Fibroblast of skin of right quadriceps (primary cell): ENCODE measurements at regions not wholly inside any gene's neighbourhood (a gene's known extent, or its start where the extent isn't known, plus 50 kb on each side); places are given as distances from the start of the nearest gene placed in this dataset.
"Not testable (repeated sequence)": the region's sequence is repeated elsewhere in the genome, so short reads cannot be mapped to it uniquely, and the experiment has no call there.

Source experiments
- DNase-seq: peaks from one replicate; pipeline ENCODE4 v3.0.0-alpha.2; 2013

DNA sequence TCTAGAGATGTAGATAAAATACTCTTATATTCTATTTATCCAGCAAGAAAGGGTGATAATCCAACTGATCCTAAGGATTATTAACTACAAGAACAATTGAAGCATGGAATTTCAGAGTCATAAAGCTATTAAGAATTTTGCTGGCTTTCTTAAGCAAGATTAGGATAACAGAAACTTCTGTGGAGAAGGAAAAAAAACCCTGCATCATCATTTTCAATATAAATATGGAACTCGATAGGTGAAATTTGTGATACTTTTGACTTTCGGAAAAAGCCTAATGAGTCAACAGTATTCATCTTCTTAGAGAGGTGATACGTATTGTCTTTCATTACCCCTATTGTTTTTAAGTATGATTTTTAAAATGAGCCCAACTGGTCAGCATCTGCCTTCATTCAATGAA lies 593.3 kb downstream of the CPS1 start:
- no peak for DNase-seq

DNA sequence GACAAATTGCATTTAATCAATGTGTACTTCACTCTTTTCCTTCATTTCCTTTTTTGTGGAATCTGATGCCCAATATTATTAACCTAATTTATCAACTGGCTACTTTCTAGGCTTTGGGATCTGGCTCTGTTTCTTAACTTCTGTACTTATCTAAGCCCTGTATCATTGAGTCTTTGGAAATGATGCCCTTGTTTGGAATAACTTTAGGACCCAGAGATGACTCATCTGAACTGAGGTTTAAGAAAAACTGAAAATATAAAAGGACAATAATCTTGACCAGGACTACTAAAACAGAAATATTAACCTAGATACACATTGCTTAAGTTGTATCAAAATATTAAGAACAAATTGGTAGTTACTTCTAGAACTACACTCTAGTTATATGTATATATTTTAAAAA lies 600.8 kb downstream of the CPS1 start:
- no peak for DNase-seq

DNA sequence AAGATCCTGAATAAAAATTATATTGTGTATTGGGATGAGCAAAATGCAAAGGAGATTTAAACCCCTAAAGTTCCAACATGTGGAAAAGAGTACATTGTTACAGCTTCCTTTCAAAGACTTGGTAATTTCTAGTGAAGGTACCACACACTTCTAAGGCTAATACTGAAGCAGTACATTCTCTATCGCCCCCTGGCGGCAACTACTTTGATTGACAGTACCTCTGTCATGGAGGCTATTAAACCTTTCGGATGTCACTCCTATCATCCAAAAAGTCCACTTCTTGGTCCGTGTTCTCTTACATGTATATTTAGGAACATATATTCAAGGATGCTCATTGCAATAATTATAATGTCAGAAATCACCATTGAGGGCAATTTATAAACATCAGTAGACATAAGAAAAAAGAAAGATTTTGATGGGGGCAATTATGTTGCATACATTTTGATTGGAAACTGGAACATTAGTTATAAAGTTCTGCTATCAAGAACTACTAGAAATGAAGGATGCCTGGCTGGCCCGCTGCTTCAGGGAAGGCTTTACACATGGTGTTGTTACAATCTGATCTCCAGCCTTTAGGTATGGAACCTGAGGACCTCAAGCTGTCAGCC lies 601.6 kb downstream of the CPS1 start:
- DNase-seq = peak; percentile 41

DNA sequence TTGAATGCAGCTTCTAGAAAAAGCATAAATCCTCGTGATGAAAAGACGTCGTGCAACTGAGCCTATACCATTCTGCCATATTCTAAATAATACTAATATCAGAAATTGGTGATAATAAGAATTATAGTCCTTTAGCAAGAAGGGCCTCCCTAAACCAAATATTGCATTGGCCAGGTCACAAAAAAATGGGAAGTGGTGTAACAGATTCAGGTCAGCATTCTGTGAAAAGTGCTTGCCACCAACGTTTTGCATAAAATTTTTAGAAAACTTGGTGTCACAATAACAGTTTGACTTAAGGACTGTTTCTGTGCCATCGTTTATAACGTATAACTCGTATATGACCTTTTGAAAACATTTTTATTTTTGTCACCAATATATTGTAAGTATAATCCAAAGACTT lies 603.6 kb downstream of the CPS1 start:
- no peak for DNase-seq

DNA sequence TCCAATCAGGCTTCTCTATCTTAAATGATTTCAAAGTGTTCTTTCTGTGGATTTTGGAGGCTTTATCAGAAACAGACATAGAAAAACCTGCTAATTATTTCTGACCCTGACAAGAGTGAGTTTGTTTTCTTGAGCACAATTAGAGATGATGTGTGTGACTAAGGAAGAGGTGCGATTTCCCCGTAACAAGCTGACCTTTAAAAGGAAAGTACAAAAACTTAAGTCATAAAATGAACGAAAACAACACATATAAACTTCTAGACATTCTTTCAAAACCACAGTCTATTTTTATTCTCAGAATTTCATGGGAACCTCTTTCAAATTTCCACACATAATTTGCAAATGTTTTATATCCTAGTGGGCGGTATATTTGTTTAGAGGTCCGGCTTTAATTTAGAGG lies 604.8 kb downstream of the CPS1 start:
- DNase-seq = no peak

DNA sequence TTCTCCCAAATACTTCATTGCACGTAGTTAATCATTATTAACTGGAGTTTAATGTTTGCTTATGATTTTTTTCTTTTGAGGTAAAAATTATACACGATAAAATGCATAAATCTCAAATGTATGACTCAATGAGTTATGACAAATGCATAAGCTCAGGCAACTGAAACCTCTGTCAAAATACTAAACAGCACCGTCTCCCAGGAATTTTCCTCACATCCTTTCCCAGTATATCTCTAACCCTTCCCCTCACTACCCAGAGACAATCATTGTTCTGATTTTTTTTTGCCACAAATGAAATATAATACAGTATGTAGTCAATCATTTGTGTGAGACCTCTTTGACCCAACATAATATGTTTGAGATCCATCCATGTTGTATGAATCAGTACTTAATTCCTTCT lies 606.5 kb downstream of the CPS1 start:
- no peak for DNase-seq

DNA sequence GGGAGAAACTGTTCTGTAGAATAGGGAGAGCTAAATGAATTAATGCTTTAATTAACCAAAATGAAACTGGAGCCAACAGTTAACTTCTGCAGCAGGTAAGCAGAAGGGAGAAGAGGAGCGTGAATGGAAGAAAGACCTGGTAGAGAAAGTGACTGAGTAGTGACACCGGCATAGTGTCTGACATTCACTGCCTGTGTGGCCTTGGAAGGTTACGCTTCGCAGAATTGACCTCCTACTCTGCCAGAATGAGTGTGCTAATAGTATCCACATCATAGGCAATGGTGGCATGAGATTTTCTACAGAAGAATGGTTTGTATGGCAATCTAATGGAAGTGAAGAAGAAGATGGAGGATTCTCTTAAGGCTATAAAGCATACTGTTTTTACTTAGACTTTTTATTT lies 614.4 kb downstream of the CPS1 start:
- DNase-seq = no peak

DNA sequence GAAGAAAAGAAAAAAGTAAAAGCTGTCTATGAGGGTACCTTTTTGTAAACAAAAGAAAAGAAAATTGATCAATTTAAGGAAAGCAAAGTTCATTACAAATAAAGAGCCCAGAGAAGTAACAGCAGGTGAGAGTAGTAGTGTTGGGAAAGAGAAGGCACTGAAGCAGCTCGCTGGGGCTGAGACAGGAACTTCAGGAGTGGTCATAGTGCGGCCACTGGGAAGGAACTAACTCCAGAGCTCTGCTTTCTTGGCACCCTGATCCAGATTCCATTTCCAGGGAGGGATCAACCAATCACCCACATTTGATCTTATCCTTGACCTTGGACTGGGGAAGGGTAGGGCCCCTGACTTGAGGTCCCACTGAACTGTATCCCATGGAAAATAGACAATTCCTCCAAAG lies 617.6 kb downstream of the CPS1 start:
- DNase-seq = no peak

DNA sequence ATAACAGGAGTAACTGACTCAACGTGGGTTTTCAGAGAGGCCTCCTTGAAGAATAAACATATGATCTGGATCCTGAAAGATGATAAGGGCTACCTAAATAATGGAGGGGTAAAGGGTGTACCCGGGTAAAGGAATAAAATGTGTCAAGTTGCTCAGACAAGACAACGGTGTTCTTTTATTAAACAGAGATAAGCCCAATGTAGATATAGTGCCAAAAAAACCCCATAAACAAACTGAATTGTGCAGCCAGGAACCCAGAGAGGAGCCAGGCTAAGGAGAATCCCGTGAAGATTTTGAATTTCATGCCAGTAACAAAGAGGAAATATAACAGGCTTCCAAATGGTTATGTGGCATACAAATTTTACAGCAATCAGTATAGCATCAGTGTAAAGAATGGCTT lies 618.2 kb downstream of the CPS1 start:
- DNase-seq = no peak

DNA sequence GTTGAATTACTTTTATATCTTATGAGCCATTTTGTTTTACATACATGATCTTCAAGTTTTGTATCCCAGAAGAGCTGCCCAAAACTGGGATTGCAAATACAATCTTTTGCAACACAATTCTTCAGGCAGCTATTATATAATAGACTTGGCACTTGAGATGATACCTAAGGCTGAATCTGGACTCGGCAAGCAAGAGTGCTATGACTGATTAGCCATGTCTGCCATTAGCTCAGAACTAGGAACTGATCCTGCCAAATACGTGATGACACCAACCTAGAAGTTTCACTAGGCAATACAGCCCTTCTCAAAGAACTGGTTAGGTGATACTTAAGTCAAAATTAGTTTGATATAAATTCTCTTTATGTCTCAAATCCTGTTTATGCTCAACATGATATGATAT lies 619.6 kb downstream of the CPS1 start:
- DNase-seq = no peak

DNA sequence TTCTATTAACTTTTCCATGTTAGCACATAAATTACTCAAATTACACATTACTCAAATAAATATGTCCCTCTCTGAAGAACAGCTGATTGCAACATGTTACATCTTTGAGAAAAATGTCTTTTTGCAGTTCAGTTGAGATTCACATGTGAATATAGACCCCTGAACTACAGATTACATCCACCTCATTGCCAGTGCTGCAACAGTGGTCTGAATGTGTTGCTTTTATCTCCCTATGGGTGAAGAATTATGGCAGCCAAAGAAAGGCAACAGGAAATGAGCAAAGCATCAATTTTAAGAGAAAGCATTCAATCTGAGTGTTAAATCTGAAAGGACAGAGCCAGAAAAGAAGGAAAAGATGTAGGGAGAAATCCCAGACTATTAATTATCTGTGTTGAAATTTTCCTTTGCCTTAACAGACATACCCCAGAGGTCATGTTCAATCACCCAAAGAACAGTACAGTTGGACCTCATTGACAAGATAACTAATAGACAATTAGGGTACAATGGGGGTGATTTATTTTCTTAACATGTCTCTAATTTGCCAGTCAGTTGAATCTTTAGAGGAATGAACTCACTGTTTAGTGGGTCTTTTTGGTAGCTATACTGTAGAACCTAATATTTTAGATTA lies 620.2 kb downstream of the CPS1 start:
- DNase-seq = no peak

DNA sequence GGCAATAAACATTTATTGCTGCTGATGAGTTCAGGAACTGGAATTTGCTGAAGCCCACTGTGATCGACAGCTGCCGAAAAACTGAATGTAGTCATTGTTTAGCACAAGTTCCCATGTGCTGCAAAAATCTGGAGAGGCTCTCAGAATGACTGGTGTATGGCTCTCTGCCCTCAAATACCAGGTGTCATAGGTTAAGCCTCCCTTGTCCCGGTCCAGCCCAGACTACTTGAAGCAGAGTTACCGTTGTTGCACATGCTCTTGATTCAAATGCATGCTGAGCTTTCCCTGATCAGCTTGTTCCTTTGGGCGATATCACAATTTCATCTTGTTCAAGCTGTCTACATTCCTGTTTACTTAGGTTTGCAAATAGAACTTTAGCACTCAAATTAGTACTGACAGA lies 625.2 kb downstream of the CPS1 start:
- no peak for DNase-seq

DNA sequence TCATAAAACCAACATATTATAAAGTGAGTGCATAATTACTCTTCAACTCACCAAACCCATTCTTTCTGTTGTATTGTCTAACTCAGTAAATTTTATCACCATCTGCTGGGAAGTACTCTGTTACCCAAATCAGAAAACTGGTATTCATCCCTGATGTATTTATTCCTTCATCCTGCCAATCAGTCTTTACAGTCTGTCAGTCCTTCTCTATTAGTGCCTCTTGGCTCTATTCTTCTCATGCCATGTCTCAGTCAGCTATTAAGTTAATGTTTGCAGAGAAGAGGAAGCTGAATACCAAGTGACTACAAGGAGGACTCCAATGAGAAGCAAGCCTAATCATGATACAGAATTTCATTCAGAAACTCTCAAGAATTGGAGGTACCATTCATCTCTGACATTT lies 631.2 kb downstream of the CPS1 start:
- no peak for DNase-seq

DNA sequence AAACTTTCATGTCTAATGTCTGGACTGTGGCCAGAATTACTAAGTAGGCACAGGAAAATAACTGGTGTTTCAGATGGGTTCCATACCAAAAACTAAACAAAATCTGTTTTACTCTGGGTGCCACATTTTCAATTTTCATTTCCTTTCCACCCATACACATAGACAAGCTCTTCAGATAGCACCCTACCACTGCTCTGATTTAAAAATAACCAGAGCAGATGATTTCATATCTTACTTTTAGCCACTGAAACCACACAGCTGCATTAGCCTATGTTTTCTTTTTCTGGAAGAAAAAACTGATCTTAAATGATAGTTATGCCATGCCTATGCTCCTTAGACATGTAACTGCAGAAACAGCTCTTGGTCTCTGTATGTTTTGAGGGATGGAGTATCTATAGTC lies 647.6 kb downstream of the CPS1 start:
- DNase-seq = no peak

DNA sequence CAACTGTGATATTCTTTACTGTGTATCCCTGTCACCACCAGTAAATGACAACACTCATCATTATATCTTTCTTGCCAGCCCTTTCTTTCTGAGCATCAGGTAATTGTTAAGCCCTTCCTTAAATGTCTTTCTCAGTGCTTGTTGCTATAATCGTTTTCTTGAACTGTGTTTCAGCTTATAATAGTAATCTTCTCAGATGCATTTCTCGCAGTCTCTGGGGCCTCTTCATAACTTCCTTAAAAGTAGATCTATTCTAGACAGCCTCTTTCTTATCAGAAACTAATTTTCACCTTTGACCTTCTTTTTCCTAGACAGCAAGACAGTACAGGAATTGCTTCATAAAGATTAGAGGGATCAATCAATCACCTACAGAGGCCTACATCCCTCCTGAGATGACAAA lies 648.1 kb downstream of the CPS1 start:
- DNase-seq = no peak

DNA sequence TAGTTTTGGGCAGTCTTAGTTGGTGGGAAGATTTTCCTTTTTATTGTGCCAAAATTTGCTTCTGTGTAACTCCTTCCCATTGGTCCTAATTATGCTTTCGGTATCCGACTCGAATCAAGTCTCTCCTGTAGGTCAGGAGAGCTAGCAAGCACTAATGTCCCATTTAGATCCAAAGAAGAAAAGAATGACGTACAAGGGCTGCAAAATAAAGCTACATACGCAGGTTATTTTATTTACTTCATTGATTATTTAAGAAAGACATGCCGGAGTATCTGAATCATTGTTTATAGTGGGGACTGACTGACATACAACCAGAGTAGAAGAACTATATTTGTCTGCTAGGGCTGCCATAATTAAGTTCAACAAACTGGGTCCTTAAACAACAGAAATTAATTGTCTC lies 648.5 kb downstream of the CPS1 start:
- no peak for DNase-seq

DNA sequence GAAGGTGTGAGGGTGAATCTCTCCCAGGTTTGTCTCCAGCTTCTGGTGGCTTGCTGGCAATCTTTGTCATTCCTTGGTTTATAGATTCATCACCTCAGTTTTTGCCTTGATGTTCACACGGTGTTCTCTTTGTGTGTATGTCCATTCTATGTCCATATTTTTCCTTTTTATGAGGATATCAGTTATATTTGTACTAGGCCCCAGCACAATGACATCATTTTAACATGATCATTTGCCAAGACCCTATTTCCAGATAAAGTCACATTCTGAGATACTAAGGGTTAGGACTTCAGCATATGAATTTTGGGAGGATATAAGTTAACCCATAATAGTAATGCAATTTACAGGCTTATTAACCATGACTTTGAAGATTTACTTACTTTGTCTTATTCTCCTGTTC lies 649.0 kb downstream of the CPS1 start:
- no peak for DNase-seq

DNA sequence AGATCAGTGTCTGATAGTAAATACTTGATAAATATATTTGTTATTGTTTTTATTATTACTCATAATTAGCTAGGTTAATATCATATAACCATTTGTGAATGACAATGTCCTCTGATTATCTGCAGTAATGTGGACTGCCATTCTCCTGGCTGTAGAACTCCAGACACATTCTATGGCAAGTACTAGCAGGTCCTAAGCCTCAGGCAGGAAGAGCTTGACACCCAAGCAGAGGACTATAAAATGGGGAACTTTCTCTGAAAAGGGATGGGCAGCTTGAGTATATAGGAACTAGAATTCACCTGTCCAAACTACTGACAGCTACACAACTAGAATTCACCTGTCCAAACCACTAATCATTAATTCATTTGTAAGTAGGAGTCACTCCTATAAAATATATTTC lies 649.4 kb downstream of the CPS1 start:
- DNase-seq = no peak

DNA sequence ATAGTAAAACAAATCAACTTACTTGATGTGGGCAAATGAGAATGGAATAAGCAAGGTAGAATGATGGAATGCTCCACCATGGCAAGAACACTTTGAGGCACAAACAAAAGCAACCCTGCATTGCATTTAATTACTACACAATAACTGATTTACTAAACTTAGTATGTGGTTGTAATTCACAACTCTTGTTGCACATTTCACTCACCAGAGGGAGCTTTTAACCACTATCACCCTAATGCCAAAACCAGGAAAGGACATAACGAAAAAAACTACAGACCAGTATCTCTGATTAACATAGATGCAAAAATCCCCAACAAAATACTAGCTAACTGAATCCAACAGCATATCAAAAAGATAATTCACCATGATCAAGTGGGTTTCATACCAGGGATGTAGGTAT lies 659.8 kb downstream of the CPS1 start:
- no peak for DNase-seq

DNA sequence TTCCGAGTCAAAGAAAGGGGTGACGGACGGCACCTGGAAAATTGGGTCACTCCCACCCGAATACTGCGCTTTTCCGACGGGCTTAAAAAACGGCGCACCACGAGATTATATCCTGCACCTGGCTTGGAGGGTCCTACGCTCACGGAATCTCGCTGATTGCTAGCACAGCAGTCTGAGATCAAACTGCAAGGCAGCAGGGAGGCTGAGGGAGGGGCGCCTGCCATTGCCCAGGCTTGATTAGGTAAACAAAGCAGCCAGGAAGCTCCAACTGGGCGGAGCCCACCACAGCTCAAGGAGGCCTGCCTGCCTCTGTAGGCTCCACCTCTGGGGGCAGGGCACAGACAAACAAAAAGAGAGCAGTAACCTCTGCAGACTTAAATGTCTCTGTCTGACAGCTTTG lies 663.1 kb downstream of the CPS1 start:
- not testable (repeated sequence) for DNase-seq

DNA sequence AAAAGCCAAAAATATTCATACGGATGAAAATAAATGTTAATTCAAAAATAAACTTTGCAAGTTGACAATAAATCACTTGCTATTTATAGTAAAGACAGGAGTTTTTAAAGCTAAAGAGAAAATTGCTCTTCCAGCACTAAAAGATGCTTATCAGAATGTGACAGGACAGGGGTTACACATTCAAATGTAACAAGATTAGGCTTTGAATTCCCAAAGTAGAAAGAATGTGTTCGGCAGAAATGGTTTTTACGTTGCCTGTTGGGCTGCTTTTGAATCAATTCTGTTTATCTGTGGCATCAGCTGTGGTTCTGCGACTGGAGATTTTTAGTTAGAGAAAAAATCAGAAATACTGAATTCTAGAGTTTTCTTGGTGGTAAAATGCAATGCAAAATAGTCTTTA lies 669.4 kb downstream of the CPS1 start:
- no peak for DNase-seq

DNA sequence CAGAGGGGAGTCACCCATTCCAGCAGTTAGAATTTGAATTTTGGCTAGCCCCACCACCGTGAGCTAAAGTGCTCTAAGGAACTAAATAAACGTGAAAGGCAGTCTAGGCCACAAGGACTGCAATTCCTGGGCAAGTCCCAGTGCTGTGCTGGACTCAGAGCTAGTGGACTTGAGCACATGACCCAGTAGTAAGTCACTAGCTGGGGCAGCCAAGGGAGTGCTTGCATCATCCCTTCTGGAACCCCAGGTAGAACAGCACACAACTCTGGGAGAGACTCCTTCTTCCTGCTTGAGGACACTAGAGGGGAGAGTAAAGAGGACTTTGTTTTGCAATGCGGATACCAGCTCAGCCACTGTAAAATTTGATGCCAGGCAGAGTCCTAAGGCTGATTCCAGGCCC lies 672.2 kb downstream of the CPS1 start:
- no peak for DNase-seq

DNA sequence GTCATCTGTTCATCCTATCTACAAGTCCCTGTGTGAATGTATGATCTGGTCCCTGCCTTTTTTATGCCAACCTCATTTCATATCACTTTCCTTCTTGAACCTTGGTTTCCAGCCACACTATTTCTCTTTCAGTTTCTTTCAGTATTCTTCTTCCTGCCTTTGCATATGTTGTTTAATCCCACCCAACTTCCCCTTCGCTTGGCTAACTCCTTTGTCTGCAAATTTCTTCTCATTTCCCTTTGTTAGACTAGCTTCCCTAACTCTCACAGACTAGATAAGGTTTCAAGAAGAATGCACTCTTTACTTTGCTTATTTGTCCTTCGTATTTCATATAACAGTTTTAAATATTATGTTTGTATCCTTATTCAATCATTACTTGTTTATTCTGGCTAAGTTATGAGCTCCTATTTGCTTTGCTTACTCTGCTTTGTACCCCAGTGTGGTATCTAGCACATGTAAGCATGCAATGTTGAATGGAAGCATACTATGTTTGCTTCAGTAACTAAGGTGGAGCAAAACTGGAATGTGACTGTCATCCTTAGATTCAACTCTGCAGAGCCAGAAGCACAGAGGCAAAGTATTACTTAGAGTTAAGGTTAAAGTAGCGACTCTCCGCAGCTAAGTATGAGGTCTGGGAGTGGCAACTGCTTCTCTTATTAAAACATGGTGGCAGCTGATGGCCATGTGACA lies 681.3 kb downstream of the CPS1 start:
- DNase-seq = no peak

DNA sequence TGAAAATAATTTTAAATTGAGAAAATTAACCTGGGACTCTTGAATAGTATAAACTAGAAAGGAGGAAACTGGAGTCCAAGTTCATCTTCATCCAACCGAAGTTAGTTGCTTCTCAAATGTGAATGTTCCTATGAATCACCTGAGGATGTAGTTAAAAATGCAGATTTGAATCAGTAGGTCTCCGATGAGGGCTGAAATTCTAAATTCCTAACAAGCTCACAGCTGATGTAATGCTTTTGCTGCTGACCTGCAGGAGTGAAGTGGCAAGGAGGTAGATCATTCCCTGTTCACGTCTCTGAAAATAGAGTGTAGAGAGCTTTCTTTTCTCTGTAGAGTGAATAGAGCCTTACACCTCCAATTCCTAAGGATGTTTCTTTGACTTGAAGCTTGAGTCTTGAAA lies 685.5 kb downstream of the CPS1 start:
- DNase-seq = no peak

DNA sequence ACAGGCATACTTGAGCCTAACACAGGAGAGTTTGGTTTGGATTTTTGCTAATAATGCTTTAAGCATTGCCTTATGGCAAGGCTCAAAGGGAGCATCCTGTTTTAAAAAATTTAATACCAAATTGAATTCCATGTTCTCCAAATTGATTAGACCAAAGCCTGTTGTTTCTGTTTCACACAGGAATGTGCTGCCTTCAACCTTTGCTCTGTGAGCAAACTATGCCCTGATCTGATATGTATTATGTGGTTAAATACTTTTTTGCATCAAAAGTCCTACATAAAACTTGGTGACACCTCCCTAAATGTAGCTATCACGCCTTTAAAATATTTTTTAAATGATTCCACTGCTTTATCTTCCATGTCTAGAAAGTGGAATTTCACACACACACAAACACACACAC lies 691.4 kb downstream of the CPS1 start:
- no peak for DNase-seq
